Right renal pelvis (tissue), 4 donors: ENCODE measurements at regions not wholly inside any gene's neighbourhood (a gene's known extent, or its start where the extent isn't known, plus 50 kb on each side); places are given as distances from the start of the nearest gene placed in this dataset.
"Not testable (repeated sequence)": the region's sequence is repeated elsewhere in the genome, so short reads cannot be mapped to it uniquely, and the experiment has no call there.

ENCODE experiments used
- DNase-seq, 4 donors: peaks; one replicate each; pipeline ENCODE4 v3.0.0-alpha.2; 2013; ENCODE audit warnings: low read depth in 4 of 4, low spot score in 3 of 4, missing footprints in 1 of 4

GRCh38 chr2:228602288-228602687, 420.8 kb upstream of the SPHKAP start:
- DNase-seq = no peak

GRCh38 chr2:228600265-228600664, 418.8 kb upstream of the SPHKAP start:
- DNase-seq = no peak

DNA sequence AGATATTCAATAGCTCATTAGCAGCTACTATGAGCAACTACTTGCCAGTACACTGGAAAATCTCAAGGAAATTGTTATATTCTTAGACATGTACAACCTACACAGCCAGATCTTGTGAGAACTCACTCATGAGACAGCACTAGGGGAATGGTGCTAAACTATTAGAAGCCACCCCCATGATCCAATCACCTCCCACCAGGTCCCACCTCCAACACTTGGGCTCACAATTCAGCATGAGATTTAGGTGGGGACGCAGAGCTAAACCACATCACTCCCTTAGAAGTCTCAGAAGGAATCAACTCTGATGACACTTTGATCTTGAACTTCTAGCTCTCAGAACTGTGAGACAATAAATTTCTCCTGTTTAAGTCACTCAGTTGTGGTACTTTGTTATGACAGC, 418.3 kb upstream of the SPHKAP start:
- no peak for DNase-seq

DNA sequence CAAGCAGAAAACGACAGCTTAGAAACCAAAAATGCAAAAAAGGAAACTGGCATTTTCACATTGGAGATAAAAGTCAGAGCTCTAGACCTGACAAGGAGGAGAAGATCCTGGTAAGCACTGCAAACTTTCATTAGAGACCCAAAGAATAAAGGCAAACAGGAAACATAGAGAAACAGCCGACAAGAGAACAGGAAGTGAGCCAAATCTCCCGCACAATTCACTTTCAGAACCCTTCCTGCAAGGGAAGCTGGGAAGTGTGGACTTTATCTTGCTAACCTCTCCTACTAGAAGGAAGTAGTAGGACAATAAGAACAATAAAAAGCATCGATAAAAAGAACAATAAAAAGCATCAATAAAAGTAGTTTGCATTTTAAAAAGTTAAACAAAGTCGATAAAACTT, 417.8 kb upstream of the SPHKAP start:
- DNase-seq = no peak

- DNase-seq = no peak
These were observed 415.5 kb upstream of the SPHKAP start for GRCh38 chr2:228597032-228597431.

GRCh38 chr2:228594012-228594411, 412.5 kb upstream of the SPHKAP start:
- DNase-seq = no peak

DNA sequence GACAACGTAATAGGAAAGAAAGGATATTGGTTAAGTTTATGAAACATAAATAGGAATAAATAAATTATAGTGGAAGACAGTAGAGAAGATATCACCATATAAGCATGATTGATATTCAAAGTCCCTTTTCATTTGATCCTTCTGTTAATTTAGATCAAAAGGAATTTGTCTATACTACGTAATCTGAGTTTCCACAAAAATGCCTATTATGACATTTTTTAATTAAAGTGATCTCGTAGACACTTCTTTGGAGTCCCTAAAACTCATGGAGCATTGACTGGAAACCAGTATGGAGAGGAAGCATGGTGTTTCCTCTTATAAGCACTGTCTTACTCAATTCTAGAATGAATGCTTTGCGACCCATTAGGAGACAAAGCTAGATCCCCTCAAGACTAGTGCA, 411.4 kb upstream of the SPHKAP start:
- no peak for DNase-seq

DNA sequence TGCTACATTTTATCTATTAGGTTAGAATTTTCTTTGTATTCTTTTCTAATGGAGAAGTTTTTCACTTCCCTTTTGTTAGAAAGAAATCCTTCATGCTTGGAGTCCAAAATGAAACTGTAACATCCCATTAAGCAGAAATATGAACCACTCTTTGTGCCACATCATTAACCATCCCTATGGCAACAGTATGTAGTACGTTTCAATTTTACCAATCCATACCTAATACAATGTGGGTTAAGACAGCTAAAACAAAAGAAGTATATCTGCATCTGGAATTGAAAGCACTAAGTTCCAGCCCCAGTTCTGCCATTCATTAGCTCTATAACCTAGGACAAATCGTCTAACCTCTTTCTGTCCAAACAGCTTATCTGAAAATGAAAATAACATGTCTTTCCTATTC, 409.2 kb upstream of the SPHKAP start:
- DNase-seq = no peak

DNA sequence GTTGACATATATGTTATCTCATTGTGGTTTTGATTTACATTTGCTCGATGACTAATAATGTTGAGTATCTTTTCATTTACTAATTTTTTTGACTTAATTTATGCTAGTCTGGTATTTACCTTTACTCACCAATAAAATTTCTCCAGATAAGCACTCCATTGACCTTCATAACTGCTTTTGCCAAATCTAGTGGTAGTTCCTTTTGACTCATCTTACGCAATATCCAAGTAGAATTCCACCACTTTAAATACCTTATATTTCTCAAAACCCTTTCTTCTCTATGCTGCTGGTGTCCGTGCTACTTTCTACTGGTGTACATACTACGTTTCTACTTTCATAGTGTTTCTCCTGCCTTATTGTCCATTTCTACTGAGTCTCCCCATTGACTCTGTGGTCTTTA, 407.6 kb upstream of the SPHKAP start:
- DNase-seq = no peak

- DNase-seq = no peak
These were observed 400.2 kb upstream of the SPHKAP start for GRCh38 chr2:228581731-228582130.

- no peak for DNase-seq
These were observed 394.4 kb upstream of the SPHKAP start for GRCh38 chr2:228575897-228576296.

DNA sequence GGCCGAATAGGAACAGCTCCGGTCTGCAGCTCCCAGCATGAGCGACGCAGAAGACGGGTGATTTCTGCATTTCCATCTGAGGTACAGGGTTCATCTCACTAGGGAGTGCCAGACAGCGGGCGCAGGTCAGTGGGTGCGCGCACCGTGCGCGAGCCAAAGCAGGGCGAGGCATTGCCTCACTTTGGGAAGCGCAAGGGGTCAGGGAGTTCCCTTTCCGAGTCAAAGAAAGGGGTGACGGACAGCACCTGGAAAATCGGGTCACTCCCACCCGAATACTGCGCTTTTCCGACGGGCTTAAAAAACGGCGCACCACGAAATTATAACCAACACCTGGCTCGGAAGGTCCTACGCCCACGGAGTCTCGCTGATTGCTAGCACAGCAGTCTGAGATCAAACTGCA, 386.8 kb upstream of the SPHKAP start:
- not testable (repeated sequence) for DNase-seq

GRCh38 chr2:228561816-228562215, 380.3 kb upstream of the SPHKAP start:
- DNase-seq = no peak

DNA sequence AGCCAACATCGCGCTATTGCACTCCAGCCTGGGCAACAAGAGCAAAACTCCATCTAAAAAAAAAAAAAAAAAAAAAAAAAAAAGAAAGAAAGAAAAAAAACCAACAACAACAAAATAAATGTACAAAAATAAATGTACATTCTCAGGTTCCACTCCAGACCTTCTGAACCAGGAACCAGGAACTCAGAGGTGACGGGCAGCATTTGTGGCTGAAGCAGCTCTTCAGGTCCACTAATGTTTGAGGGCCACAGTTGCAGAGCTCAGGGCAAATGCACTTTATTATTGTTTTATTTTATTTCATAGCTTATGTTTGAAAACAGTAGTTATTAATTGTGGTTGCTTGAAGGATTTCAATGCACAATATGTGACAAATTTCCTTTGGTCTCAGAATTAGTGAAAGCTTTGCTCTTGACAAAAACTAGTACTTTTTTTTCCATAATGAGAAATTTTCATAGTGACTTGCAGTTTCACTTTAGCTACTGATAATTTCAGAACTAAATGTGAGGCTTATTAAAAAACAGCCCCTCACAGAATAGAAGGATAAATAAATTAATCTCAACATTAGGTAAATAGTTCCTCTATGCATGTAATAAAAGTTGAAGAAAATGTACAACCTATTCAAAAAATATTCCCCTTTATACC, 378.4 kb upstream of the SPHKAP start:
- DNase-seq = no peak

DNA sequence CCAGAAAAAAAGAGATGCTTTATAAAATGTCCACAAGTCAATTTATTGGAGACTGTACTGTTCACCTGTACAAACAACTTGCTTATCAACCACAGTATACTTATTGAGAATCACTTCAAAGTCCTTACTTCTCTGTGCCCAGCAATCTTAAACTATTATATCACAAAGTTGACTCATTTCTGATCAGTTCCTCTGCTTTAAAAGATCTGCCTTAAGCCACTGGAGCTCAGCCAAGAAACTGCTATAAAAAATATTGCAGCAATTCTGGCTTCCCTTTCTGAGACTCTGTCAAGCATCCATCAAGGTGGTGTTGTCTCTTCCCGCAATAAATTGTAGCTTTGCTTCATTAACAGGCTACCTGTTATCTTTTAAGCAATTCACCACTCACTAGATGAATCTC, 375.2 kb upstream of the SPHKAP start:
- no peak for DNase-seq

- DNase-seq = no peak
These were observed 368.0 kb upstream of the SPHKAP start for GRCh38 chr2:228549441-228550007.

- DNase-seq = no peak
These were observed 366.7 kb upstream of the SPHKAP start for GRCh38 chr2:228548230-228548629.

GRCh38 chr2:228545748-228546145, 364.3 kb upstream of the SPHKAP start:
- DNase-seq = no peak

DNA sequence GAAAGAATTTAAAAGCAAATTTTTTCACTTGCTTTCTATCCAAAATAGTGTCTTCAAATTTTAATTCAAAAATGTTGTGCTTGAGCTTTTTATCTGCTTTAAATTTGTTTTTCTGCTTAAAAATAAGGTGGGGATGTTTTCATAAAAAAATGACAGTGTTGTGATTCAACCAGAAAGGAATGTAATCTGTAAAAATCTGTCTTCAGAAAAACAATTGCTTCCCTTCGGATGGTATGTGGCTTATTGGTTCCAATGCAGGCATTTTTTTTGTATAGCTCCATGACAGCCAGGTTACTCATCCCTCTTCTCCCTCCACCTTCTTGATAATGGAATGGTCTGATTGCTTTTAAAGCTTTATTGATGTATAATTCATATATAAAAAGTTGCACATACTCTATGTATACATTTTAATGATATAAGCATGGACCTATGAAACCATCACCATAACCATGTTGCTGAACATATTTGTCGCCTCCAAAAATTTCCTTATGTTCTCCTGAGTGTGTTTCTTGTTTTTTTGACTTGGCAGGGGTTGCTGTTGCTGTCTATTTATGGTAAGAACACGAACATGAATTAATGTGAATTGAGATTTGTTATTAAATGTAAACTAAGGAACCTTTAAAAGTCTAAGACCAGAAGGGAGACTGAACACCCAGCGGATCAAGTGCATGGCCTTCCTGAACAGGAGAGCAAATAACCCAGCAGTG, 363.7 kb upstream of the SPHKAP start:
- DNase-seq = no peak

GRCh38 chr2:228543117-228543516, 361.6 kb upstream of the SPHKAP start:
- no peak for DNase-seq

GRCh38 chr2:228542277-228542676, 360.8 kb upstream of the SPHKAP start:
- DNase-seq = no peak

DNA sequence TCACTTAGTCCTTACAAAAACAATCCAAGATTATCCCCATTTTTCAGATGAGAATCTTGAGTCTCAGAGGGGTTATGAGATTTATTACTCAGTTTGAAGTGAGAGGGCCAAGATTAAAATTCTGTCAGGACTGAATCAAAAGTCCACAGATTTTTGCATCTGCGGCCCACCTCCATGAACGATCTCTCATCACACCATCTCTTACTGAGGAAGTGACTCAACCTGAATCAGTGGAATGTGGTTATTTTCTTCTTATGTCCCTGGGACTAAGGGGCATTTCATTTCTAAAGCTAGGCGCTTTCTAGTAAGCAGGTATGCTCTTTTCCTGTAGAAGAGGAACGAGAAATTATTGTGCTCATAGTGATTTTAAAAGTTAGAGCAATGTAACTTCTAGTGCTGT, 360.3 kb upstream of the SPHKAP start:
- no peak for DNase-seq
